Stimulated activated CD4-positive, alpha-beta T cell treated with anti-CD3 and anti-CD28 coated beads, Interleukin-12 subunit alpha, Interleukin-12 subunit beta, amount 100 ng/mL, for 4 hours (primary cell): ENCODE measurements at regions not wholly inside any gene's neighbourhood (a gene's known extent, or its start where the extent isn't known, plus 50 kb on each side); places are given as distances from the start of the nearest gene placed in this dataset.

Experiments
- DNase-seq: peaks from one replicate; pipeline ENCODE4 v3.0.0-alpha.2; 2020

GRCh38 chr15:60215225-60215963 is 182.4 kb downstream of the ANXA2 start:
- DNase-seq, result no peak

GRCh38 chr15:60217161-60217560 is 180.6 kb downstream of the ANXA2 start:
- DNase-seq, result no peak

- DNase-seq, result no peak
Observed at GRCh38 chr15:60218256-60218655, 179.5 kb downstream of the ANXA2 start.

- no peak for DNase-seq
Observed at GRCh38 chr15:60219866-60220265, 177.9 kb downstream of the ANXA2 start.

GRCh38 chr15:60221356-60221755 is 176.4 kb downstream of the ANXA2 start:
- no peak for DNase-seq

- DNase-seq, result no peak
Observed at GRCh38 chr15:60222404-60222803, 175.4 kb downstream of the ANXA2 start.

- DNase-seq, result no peak
Observed at GRCh38 chr15:60223176-60223575, 174.6 kb downstream of the ANXA2 start.

GRCh38 chr15:60226924-60227323 is 170.9 kb downstream of the ANXA2 start:
- no peak for DNase-seq

- DNase-seq, result no peak
Observed at GRCh38 chr15:60228101-60228500, 169.7 kb downstream of the ANXA2 start.

- no peak for DNase-seq
Observed at GRCh38 chr15:60228619-60229018, 169.2 kb downstream of the ANXA2 start.

- no peak for DNase-seq
Observed at GRCh38 chr15:60235951-60236710, 161.7 kb downstream of the ANXA2 start.

- DNase-seq, result no peak
Observed at GRCh38 chr15:60237446-60237845, 160.3 kb downstream of the ANXA2 start.

GRCh38 chr15:60243769-60244168 is 154.0 kb downstream of the ANXA2 start:
- no peak for DNase-seq

- no peak for DNase-seq
Observed at GRCh38 chr15:60244813-60245212, 153.0 kb downstream of the ANXA2 start.

- no peak for DNase-seq
Observed at GRCh38 chr15:60250316-60250715, 147.5 kb downstream of the ANXA2 start.

GRCh38 chr15:60251300-60252070 is 146.3 kb downstream of the ANXA2 start:
- DNase-seq, result no peak

- DNase-seq, result no peak
Observed at GRCh38 chr15:60254416-60254815, 143.4 kb downstream of the ANXA2 start.

GRCh38 chr15:60255390-60255789 is 142.4 kb downstream of the ANXA2 start:
- no peak for DNase-seq

GRCh38 chr15:60257591-60258159 is 140.1 kb downstream of the ANXA2 start:
- DNase-seq, result no peak

- no peak for DNase-seq
Observed at GRCh38 chr15:60259469-60259868, 138.3 kb downstream of the ANXA2 start.

- DNase-seq, result no peak
Observed at GRCh38 chr15:60264088-60264487, 133.7 kb downstream of the ANXA2 start.

- no peak for DNase-seq
Observed at GRCh38 chr15:60264566-60264965, 133.2 kb downstream of the ANXA2 start.

GRCh38 chr15:60265057-60265456 is 132.7 kb downstream of the ANXA2 start:
- no peak for DNase-seq
